CD14-positive monocyte (primary cell): ENCODE measurements at regions not wholly inside any gene's neighbourhood (a gene's known extent, or its start where the extent isn't known, plus 50 kb on each side); places are given as distances from the start of the nearest gene placed in this dataset.

ENCODE experiments used
- DNase-seq, 3 donors: peaks; one replicate each; pipeline ENCODE4 v3.0.0-alpha.2; 2011 to 2022
- H2AFZ ChIP-seq: 2 replicates; pipeline ENCODE4 v1.6.0; 2012; ENCODE audit warnings: mild to moderate bottlenecking, low read depth, low read length, inconsistent platforms; ENCODE audit not compliant: insufficient read depth, poor library complexity, severe bottlenecking
- H3K27ac ChIP-seq, 2 donors: 1 replicate in 1 of 2; 2 replicates in 1 of 2; pipeline ENCODE4 v1.5.1; 2012 to 2013; ENCODE audit warnings: low read length in 2 of 2, control low read depth in 1 of 2, inconsistent platforms in 1 of 2, low read depth in 1 of 2, mild to moderate bottlenecking in 1 of 2
- H3K27me3 ChIP-seq, 2 donors: one replicate each; pipeline versions ENCODE4 v1.6.0 to v1.6.1; 2011 to 2013; ENCODE audit warnings: low read length in 2 of 2; ENCODE audit not compliant: control insufficient read depth in 2 of 2, insufficient read depth in 2 of 2
- H3K36me3 ChIP-seq, 2 donors: replicated peaks in 1 of 2; 1 replicate in 1 of 2; 2 replicates in 1 of 2; pipeline versions ENCODE4 v1.5.1 to v1.6.1; 2012 to 2013; ENCODE audit warnings: low read length in 2 of 2, control low read depth in 1 of 2, inconsistent platforms in 1 of 2, mild to moderate bottlenecking in 1 of 2; ENCODE audit not compliant: insufficient read depth in 2 of 2, control insufficient read depth in 1 of 2
- H3K4me1 ChIP-seq, 2 donors: 1 replicate in 1 of 2; 2 replicates in 1 of 2; pipeline versions ENCODE4 v1.5.1 to v1.6.1; 2012 to 2013; ENCODE audit warnings: low read length in 2 of 2, control low read depth in 1 of 2, inconsistent platforms in 1 of 2, mild to moderate bottlenecking in 1 of 2, moderate library complexity in 1 of 2; ENCODE audit not compliant: insufficient read depth in 2 of 2, control insufficient read depth in 1 of 2
- H3K4me2 ChIP-seq: replicated peaks from 2 replicates; pipeline ENCODE3; 2012; ENCODE audit warnings: low read length, moderate library complexity, mild to moderate bottlenecking; ENCODE audit not compliant: poor library complexity, severe bottlenecking; ENCODE audit errors: extremely low read depth
- H3K4me3 ChIP-seq, 3 experiments: fragments of 200-600 bp in 1 of 3; sonication (generic) in 1 of 3; replicated peaks in 1 of 3; 1 replicate in 2 of 3; 2 replicates in 1 of 3; pipeline ENCODE4 v1.5.1; 2011 to 2013; ENCODE audit warnings: low read length in 3 of 3, mild to moderate bottlenecking in 3 of 3, control low read depth in 2 of 3, low read depth in 2 of 3, inconsistent platforms in 1 of 3, moderate library complexity in 1 of 3
- H3K79me2 ChIP-seq: 2 replicates; pipeline ENCODE4 v1.6.0; 2012; ENCODE audit warnings: mild to moderate bottlenecking, control low read depth, inconsistent platforms, low read length, moderate library complexity; ENCODE audit not compliant: insufficient read depth
- H3K9ac ChIP-seq: 2 replicates; pipeline ENCODE4 v1.6.0; 2017; ENCODE audit warnings: low read length, mild to moderate bottlenecking; ENCODE audit not compliant: insufficient read depth, poor library complexity, severe bottlenecking
- H3K9me3 ChIP-seq, 2 donors: replicated peaks in 1 of 2; 1 replicate in 1 of 2; 2 replicates in 1 of 2; pipeline versions ENCODE4 v1.5.1 to v1.6.1; 2012 to 2013; ENCODE audit warnings: low read length in 2 of 2, control low read depth in 1 of 2; ENCODE audit not compliant: control insufficient read depth in 1 of 2, insufficient read depth in 1 of 2
- H4K20me1 ChIP-seq: 2 replicates; pipeline ENCODE4 v1.6.0; 2012; ENCODE audit warnings: mild to moderate bottlenecking, low read length, control low read depth, moderate library complexity; ENCODE audit not compliant: insufficient read depth
- H3K27ac Mint-ChIP-seq, 7 donors: one replicate each; pipeline ENCODE4 v1.8.0; 2020; ENCODE audit warnings: mild to moderate bottlenecking in 7 of 7, mixed read lengths in 7 of 7, moderate library complexity in 6 of 7, inconsistent platforms in 2 of 7
- H3K27me3 Mint-ChIP-seq, 3 donors: one replicate each; pipeline ENCODE4 v1.8.0; 2021 to 2022; ENCODE audit warnings: low read depth in 3 of 3, mild to moderate bottlenecking in 3 of 3, mixed read lengths in 3 of 3, moderate library complexity in 3 of 3, inconsistent platforms in 1 of 3
- H3K36me3 Mint-ChIP-seq, 2 donors: one replicate each; pipeline ENCODE4 v1.8.0; 2020; ENCODE audit warnings: mixed read lengths in 2 of 2, inconsistent platforms in 1 of 2, mild to moderate bottlenecking in 1 of 2
- H3K4me1 Mint-ChIP-seq: one replicate; pipeline ENCODE4 v1.8.0; 2020; ENCODE audit warnings: mild to moderate bottlenecking, mixed read lengths
- H3K4me3 Mint-ChIP-seq, 2 donors: one replicate each; pipeline ENCODE4 v1.8.0; 2020; ENCODE audit warnings: mild to moderate bottlenecking in 2 of 2, mixed read lengths in 2 of 2, moderate library complexity in 1 of 2
- H3K9me3 Mint-ChIP-seq, 7 donors: one replicate each; pipeline ENCODE4 v1.8.0; 2020 to 2022; ENCODE audit warnings: mixed read lengths in 7 of 7, mild to moderate bottlenecking in 6 of 7, moderate library complexity in 6 of 7, inconsistent platforms in 2 of 7
- WGBS: methylation state at CpG from one replicate; pipeline ENCODE4 v1.1.5; 2013; ENCODE audit warnings: missing lambda C conversion rate; ENCODE audit not compliant: insufficient coverage; 5-methylcytosine and 5-hydroxymethylcytosine counted together
- intact Hi-C, 2 donors: fragments of 100-400 bp; cut with micrococcal nuclease; formaldehyde crosslinking; loops; one replicate each; pipeline versions ENCODE4 v1.15.0 to v1.15.1; 2023
- TF ChIP-seq, protein P1 (sequence below): fragments of 200-600 bp; IDR thresholded peaks from one replicate; pipeline ENCODE4 v1.8.0; 2022; ENCODE audit warnings: antibody characterized with exemption, mild to moderate bottlenecking

- Histone ChIP-seq H3K27ac (no peak overlapping the region), H3K27me3 (no peaks in the 10 kb centered on the region), H3K9ac (no peak overlapping the region), H3K79me2 (no peaks in the 10 kb centered on the region), H3K36me3 (no peaks in the 10 kb centered on the region), H3K4me2 (no peak overlapping the region), H2AFZ (no peak overlapping the region), H4K20me1 (no peaks in the 10 kb centered on the region), H3K4me1 (no peaks in the 10 kb centered on the region), H3K9me3 (no peaks in the 10 kb centered on the region), H3K4me3 (no peak overlapping the region)
- Mint-ChIP-seq H3K27ac (no peak overlapping the region), H3K4me1 (no peaks in the 10 kb centered on the region), H3K36me3 (no peaks in the 10 kb centered on the region), H3K4me3 (no peak overlapping the region), H3K9me3 (peaks cover 0 to 6% (median 0%) of the 10 kb centered on the region in 7 donors), H3K27me3 (peaks cover 0 to 10% (median 1%) of the 10 kb centered on the region in 3 donors)
- TF ChIP-seq, protein P1, sequence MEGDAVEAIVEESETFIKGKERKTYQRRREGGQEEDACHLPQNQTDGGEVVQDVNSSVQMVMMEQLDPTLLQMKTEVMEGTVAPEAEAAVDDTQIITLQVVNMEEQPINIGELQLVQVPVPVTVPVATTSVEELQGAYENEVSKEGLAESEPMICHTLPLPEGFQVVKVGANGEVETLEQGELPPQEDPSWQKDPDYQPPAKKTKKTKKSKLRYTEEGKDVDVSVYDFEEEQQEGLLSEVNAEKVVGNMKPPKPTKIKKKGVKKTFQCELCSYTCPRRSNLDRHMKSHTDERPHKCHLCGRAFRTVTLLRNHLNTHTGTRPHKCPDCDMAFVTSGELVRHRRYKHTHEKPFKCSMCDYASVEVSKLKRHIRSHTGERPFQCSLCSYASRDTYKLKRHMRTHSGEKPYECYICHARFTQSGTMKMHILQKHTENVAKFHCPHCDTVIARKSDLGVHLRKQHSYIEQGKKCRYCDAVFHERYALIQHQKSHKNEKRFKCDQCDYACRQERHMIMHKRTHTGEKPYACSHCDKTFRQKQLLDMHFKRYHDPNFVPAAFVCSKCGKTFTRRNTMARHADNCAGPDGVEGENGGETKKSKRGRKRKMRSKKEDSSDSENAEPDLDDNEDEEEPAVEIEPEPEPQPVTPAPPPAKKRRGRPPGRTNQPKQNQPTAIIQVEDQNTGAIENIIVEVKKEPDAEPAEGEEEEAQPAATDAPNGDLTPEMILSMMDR: no peak
- intact Hi-C loops: no loop called here
- 83% methylated on average over 1 of the region's 3 CpGs for WGBS
- no peak for DNase-seq
These were observed 385.8 kb downstream of the EFNA5 start for GRCh38 chr5:107284822-107285525.

DNA sequence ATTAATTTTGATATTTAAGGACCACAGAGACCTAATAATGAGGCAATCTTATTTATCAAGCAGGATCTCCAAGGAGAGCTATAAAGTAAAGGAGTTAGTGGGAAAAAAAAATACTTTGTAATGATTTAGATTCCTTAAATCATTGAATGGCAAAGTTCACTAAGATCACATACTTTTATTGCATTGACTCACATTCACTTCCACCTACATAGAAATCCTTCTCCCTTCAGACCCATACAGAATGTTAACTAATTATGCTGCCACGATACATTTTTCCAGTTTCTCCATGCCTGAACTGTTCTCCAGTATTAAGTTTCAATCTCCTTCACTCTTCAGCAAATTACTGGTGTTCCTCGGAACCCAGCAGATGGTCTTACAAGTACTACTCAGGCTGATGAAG is 388.7 kb downstream of the EFNA5 start:
- DNase-seq: no peak
- peaks cover 0 to 6% (median 0%) of the 10 kb centered on the region in 7 donors for H3K9me3 Mint-ChIP-seq
- WGBS: no CpG with 5 or more reads among the region's 2 CpGs

More for the DNA sequence above, 388.7 kb downstream of the EFNA5 start:
- Histone ChIP-seq H3K4me3 (no peak overlapping the region), H4K20me1 (no peaks in the 10 kb centered on the region), H3K4me1 (no peaks in the 10 kb centered on the region), H2AFZ (no peak overlapping the region), H3K27ac (no peak overlapping the region), H3K9ac (no peak overlapping the region), H3K9me3 (no peaks in the 10 kb centered on the region), H3K36me3 (no peaks in the 10 kb centered on the region), H3K27me3 (no peaks in the 10 kb centered on the region), H3K4me2 (no peak overlapping the region), H3K79me2 (no peaks in the 10 kb centered on the region)
- TF ChIP-seq, protein P1: no peak
- intact Hi-C loops: no loop called here
- no peak overlapping the region for H3K27ac Mint-ChIP-seq
- no peaks in the 10 kb centered on the region for H3K4me1 Mint-ChIP-seq
- no peaks in the 10 kb centered on the region for H3K36me3 Mint-ChIP-seq
- H3K27me3 Mint-ChIP-seq: peaks cover 1 to 2% (median 1%) of the 10 kb centered on the region in 3 donors
- no peak overlapping the region for H3K4me3 Mint-ChIP-seq
